ENCODE measurements at regions not wholly inside any gene's neighbourhood (a gene's known extent, or its start where the extent isn't known, plus 50 kb on each side); places are given as distances from the start of the nearest gene placed in this dataset.

DNA sequence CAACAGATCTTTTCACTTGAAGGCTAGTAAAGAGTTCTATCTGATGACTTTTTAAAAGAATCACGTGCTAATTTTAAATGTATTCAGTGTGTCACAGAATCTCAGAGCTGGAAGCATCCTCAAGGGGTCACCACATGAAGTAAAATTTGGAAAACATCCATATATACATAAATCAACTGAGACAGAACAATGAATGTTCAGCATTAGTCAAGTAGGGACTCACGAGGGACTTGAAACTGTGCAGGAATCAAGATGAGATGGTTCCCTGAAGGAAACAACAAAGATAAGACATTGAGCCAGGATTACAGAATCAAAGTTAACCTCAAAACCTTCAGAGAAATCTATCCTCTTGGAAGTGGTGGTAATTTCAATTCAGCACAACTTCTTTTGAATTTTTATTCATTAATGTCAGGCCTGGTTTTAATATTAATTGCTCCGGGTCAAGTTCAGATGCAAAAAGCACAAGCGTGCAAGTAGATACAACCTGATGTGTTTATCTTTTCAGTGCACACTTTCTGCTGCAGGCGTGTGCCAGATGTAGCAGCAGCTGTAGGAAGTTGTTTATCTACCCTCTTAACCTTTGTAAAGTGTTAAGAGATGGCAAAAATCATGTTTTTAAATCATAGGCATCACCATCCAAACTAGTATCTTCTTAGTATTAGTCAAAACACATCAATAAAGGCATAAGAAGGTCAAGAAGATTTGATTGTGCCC lies 87.7 kb upstream of the SRD5A3 start:
- DNase-seq (no peak), FAIRE-seq (no peak)
- 56 to 60% (median 58%) methylated on average over 5 of the region's 5 CpGs for WGBS, 3 donors
- no peaks in the 10 kb centered on the region for H3K27me3 ChIP-seq (ENCODE audit: control insufficient read depth in 3 of 3, insufficient read depth in 3 of 3, low read length in 3 of 3)
- H3K9me3 ChIP-seq (ENCODE audit: control insufficient read depth in 2 of 2, insufficient read depth in 1 of 2, low read depth in 1 of 2, low read length in 1 of 2) = peaks cover 0 to 2% of the 10 kb centered on the region in 2 donors
- no peaks in the 10 kb centered on the region for H3K4me1 ChIP-seq (ENCODE audit: control insufficient read depth in 3 of 3, insufficient read depth in 2 of 3, low read depth in 1 of 3, low read length in 2 of 3)
- H3K27ac ChIP-seq (ENCODE audit: low read depth in 1 of 3, low read length in 2 of 3) = no peak overlapping the region
- no peak overlapping the region for H3K4me3 ChIP-seq (ENCODE audit: low read depth in 1 of 3, low read length in 3 of 3)
- no peaks in the 10 kb centered on the region for H3K36me3 ChIP-seq (ENCODE audit: control insufficient read depth in 3 of 3, insufficient read depth in 2 of 3, low read depth in 1 of 3, low read length in 3 of 3)

DNA sequence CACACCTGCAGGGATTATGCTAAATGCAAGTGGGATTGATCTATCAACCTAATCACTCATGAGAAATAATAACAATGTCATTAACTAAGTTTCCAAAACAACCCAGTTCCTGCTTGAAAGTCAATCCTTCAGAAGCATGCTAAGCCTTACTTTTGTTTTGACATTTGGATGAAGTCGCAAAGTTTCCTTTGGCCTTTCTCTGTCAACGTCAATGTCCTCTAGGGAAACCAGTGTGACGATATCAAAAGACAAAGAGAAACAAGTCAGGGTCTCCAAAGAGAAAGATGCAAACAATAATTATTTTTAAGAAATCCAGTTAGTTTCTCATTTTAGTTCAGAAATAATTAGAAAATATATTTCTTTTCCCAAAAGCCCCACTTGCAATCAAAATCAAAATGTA lies 86.7 kb upstream of the SRD5A3 start:
- FAIRE-seq = no peak
- DNase-seq = no peak
- 58 to 72% (median 67%) methylated on average over 3 of the region's 3 CpGs for WGBS, 3 donors
- no peaks in the 10 kb centered on the region for H3K27me3 ChIP-seq (ENCODE audit: control insufficient read depth in 3 of 3, insufficient read depth in 3 of 3, low read length in 3 of 3)
- peaks cover 0 to 3% of the 10 kb centered on the region in 2 donors for H3K9me3 ChIP-seq (ENCODE audit: control insufficient read depth in 2 of 2, insufficient read depth in 1 of 2, low read depth in 1 of 2, low read length in 1 of 2)
- no peak overlapping the region for H3K4me3 ChIP-seq (ENCODE audit: low read depth in 1 of 3, low read length in 3 of 3)
- H3K27ac ChIP-seq (ENCODE audit: low read depth in 1 of 3, low read length in 2 of 3) = no peak overlapping the region
- no peaks in the 10 kb centered on the region for H3K4me1 ChIP-seq (ENCODE audit: control insufficient read depth in 3 of 3, insufficient read depth in 2 of 3, low read depth in 1 of 3, low read length in 2 of 3)
- H3K36me3 ChIP-seq (ENCODE audit: control insufficient read depth in 3 of 3, insufficient read depth in 2 of 3, low read depth in 1 of 3, low read length in 3 of 3) = no peaks in the 10 kb centered on the region

DNA sequence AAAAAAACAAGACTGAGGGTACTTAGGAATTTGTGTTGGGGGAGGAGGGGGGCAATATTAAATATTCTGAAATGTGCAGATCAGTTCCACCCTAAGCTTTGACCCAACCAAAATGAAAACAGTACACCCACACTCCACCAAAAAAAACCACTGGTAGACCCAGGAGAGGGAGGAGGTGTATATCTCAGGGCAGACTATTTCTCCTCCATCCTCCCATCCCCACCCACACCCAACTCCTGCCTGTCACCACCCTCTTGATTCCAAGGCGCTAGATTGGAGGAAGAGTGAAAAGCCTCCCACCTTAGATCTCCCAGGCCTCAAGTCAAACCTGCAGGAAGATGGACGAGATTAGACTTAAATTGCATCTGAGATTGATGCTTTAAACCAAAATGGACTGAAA lies 76.6 kb upstream of the SRD5A3 start:
- DNase-seq (no peak), FAIRE-seq (no peak)
- Histone ChIP-seq H3K4me3 (ENCODE audit: low read depth in 1 of 3, low read length in 3 of 3) (no peak overlapping the region), H3K27ac (ENCODE audit: low read depth in 1 of 3, low read length in 2 of 3) (no peak overlapping the region), H3K36me3 (ENCODE audit: control insufficient read depth in 3 of 3, insufficient read depth in 2 of 3, low read depth in 1 of 3, low read length in 3 of 3) (no peaks in the 10 kb centered on the region), H3K9me3 (ENCODE audit: control insufficient read depth in 2 of 2, insufficient read depth in 1 of 2, low read depth in 1 of 2, low read length in 1 of 2) (no peaks in the 10 kb centered on the region), H3K27me3 (ENCODE audit: control insufficient read depth in 3 of 3, insufficient read depth in 3 of 3, low read length in 3 of 3) (no peaks in the 10 kb centered on the region), H3K4me1 (ENCODE audit: control insufficient read depth in 3 of 3, insufficient read depth in 2 of 3, low read depth in 1 of 3, low read length in 2 of 3) (no peaks in the 10 kb centered on the region)
- 63 to 70% (median 68%) methylated on average over 2 of the region's 2 CpGs for WGBS, 3 donors

GRCh38 chr4:55269995-55270394 lies 76.0 kb upstream of the SRD5A3 start:
- Histone ChIP-seq H3K27ac (ENCODE audit: low read depth in 1 of 3, low read length in 2 of 3) (no peak overlapping the region), H3K27me3 (ENCODE audit: control insufficient read depth in 3 of 3, insufficient read depth in 3 of 3, low read length in 3 of 3) (no peaks in the 10 kb centered on the region), H3K36me3 (ENCODE audit: control insufficient read depth in 3 of 3, insufficient read depth in 2 of 3, low read depth in 1 of 3, low read length in 3 of 3) (no peaks in the 10 kb centered on the region), H3K4me1 (ENCODE audit: control insufficient read depth in 3 of 3, insufficient read depth in 2 of 3, low read depth in 1 of 3, low read length in 2 of 3) (no peaks in the 10 kb centered on the region), H3K9me3 (ENCODE audit: control insufficient read depth in 2 of 2, insufficient read depth in 1 of 2, low read depth in 1 of 2, low read length in 1 of 2) (no peaks in the 10 kb centered on the region), H3K4me3 (ENCODE audit: low read depth in 1 of 3, low read length in 3 of 3) (no peak overlapping the region)
- FAIRE-seq = no peak
- DNase-seq = no peak
- WGBS, 3 donors = 51 to 60% (median 52%) methylated on average over 4 of the region's 4 CpGs

- Histone ChIP-seq H3K27ac (ENCODE audit: low read depth in 1 of 3, low read length in 2 of 3) (no peak overlapping the region), H3K9me3 (ENCODE audit: control insufficient read depth in 2 of 2, insufficient read depth in 1 of 2, low read depth in 1 of 2, low read length in 1 of 2) (no peaks in the 10 kb centered on the region), H3K36me3 (ENCODE audit: control insufficient read depth in 3 of 3, insufficient read depth in 2 of 3, low read depth in 1 of 3, low read length in 3 of 3) (no peaks in the 10 kb centered on the region), H3K4me3 (ENCODE audit: low read depth in 1 of 3, low read length in 3 of 3) (no peak overlapping the region), H3K27me3 (ENCODE audit: control insufficient read depth in 3 of 3, insufficient read depth in 3 of 3, low read length in 3 of 3) (no peaks in the 10 kb centered on the region), H3K4me1 (ENCODE audit: control insufficient read depth in 3 of 3, insufficient read depth in 2 of 3, low read depth in 1 of 3, low read length in 2 of 3) (no peaks in the 10 kb centered on the region)
- FAIRE-seq = no peak
- WGBS, 3 donors = 54 to 75% (median 57%) methylated on average over 2 of the region's 2 CpGs
- DNase-seq = no peak
These were observed 75.6 kb upstream of the SRD5A3 start for GRCh38 chr4:55270481-55270880.

DNA sequence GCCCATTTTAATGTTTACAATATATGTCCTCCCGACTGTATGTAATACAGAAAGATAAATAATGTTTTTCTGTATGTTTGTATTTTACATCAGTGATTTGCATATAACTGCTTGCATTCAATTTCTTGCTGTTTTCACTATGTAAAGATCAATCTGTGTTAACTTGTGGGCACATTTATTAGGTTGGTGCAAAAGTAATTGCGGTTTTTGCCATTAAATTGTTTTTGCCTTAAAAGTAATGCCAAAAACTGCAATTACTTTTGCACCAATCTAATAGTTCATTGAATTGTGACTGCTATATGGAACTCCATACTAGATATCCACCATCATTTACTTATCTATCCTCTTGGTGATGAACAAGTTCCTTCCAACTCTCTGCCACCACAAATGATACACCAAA lies 73.9 kb upstream of the SRD5A3 start:
- no peak overlapping the region for H3K4me3 ChIP-seq (ENCODE audit: low read depth in 1 of 3, low read length in 3 of 3)
- WGBS, 3 donors = 59 to 74% (median 69%) methylated on average over 2 of the region's 2 CpGs
- H3K4me1 ChIP-seq (ENCODE audit: control insufficient read depth in 3 of 3, insufficient read depth in 2 of 3, low read depth in 1 of 3, low read length in 2 of 3) = no peaks in the 10 kb centered on the region
- FAIRE-seq (no peak), DNase-seq (no peak)
- no peak overlapping the region for H3K27ac ChIP-seq (ENCODE audit: low read depth in 1 of 3, low read length in 2 of 3)
- no peaks in the 10 kb centered on the region for H3K27me3 ChIP-seq (ENCODE audit: control insufficient read depth in 3 of 3, insufficient read depth in 3 of 3, low read length in 3 of 3)
- H3K36me3 ChIP-seq (ENCODE audit: control insufficient read depth in 3 of 3, insufficient read depth in 2 of 3, low read depth in 1 of 3, low read length in 3 of 3) = no peaks in the 10 kb centered on the region
- H3K9me3 ChIP-seq (ENCODE audit: control insufficient read depth in 2 of 2, insufficient read depth in 1 of 2, low read depth in 1 of 2, low read length in 1 of 2) = no peaks in the 10 kb centered on the region

- no peak for FAIRE-seq
- no peak for DNase-seq
- Histone ChIP-seq H3K4me3 (ENCODE audit: low read depth in 1 of 3, low read length in 3 of 3) (no peak overlapping the region), H3K36me3 (ENCODE audit: control insufficient read depth in 3 of 3, insufficient read depth in 2 of 3, low read depth in 1 of 3, low read length in 3 of 3) (no peaks in the 10 kb centered on the region), H3K27ac (ENCODE audit: low read depth in 1 of 3, low read length in 2 of 3) (no peak overlapping the region), H3K9me3 (ENCODE audit: control insufficient read depth in 2 of 2, insufficient read depth in 1 of 2, low read depth in 1 of 2, low read length in 1 of 2) (no peaks in the 10 kb centered on the region), H3K27me3 (ENCODE audit: control insufficient read depth in 3 of 3, insufficient read depth in 3 of 3, low read length in 3 of 3) (no peaks in the 10 kb centered on the region), H3K4me1 (ENCODE audit: control insufficient read depth in 3 of 3, insufficient read depth in 2 of 3, low read depth in 1 of 3, low read length in 2 of 3) (no peaks in the 10 kb centered on the region)
- 84 to 87% (median 85%) methylated on average over 8 of the region's 8 CpGs for WGBS, 3 donors
These were observed 73.5 kb upstream of the SRD5A3 start for GRCh38 chr4:55272589-55272988.

GRCh38 chr4:55277011-55277410 lies 69.0 kb upstream of the SRD5A3 start:
- Histone ChIP-seq H3K4me3 (ENCODE audit: low read depth in 1 of 3, low read length in 3 of 3) (no peak overlapping the region), H3K27ac (ENCODE audit: low read depth in 1 of 3, low read length in 2 of 3) (no peak overlapping the region), H3K36me3 (ENCODE audit: control insufficient read depth in 3 of 3, insufficient read depth in 2 of 3, low read depth in 1 of 3, low read length in 3 of 3) (no peaks in the 10 kb centered on the region), H3K27me3 (ENCODE audit: control insufficient read depth in 3 of 3, insufficient read depth in 3 of 3, low read length in 3 of 3) (no peaks in the 10 kb centered on the region), H3K9me3 (ENCODE audit: control insufficient read depth in 2 of 2, insufficient read depth in 1 of 2, low read depth in 1 of 2, low read length in 1 of 2) (peaks cover 0 to 5% of the 10 kb centered on the region in 2 donors), H3K4me1 (ENCODE audit: control insufficient read depth in 3 of 3, insufficient read depth in 2 of 3, low read depth in 1 of 3, low read length in 2 of 3) (no peaks in the 10 kb centered on the region)
- WGBS, 3 donors = 93 to 97% (median 96%) methylated on average over 2 of the region's 2 CpGs
- no peak for DNase-seq
- no peak for FAIRE-seq

DNA sequence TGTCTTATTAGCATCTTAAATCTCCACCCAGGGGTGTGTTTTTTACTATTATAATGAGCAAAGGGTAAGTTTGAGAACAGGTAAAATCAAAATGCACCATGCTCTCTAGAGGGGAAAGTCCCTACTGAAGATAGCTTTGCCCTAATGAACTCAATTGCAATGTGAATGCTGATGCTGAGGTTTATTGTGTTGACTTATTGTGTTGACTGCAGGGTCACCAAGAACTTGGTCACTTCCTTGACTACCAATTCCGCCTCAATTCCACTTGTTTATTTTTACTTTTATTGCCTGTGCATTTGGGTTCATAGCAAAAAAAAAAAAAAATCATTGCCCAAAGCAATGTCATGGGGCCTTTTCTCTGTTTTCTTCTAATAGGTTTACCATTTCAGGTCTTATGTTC lies 67.7 kb upstream of the SRD5A3 start:
- no peak overlapping the region for H3K27ac ChIP-seq (ENCODE audit: low read depth in 1 of 3, low read length in 2 of 3)
- H3K27me3 ChIP-seq (ENCODE audit: control insufficient read depth in 3 of 3, insufficient read depth in 3 of 3, low read length in 3 of 3) = no peaks in the 10 kb centered on the region
- FAIRE-seq (no peak), DNase-seq (no peak)
- H3K9me3 ChIP-seq (ENCODE audit: control insufficient read depth in 2 of 2, insufficient read depth in 1 of 2, low read depth in 1 of 2, low read length in 1 of 2) = peaks cover 0 to 7% of the 10 kb centered on the region in 2 donors
- no peaks in the 10 kb centered on the region for H3K36me3 ChIP-seq (ENCODE audit: control insufficient read depth in 3 of 3, insufficient read depth in 2 of 3, low read depth in 1 of 3, low read length in 3 of 3)
- H3K4me3 ChIP-seq (ENCODE audit: low read depth in 1 of 3, low read length in 3 of 3) = no peak overlapping the region
- no peaks in the 10 kb centered on the region for H3K4me1 ChIP-seq (ENCODE audit: control insufficient read depth in 3 of 3, insufficient read depth in 2 of 3, low read depth in 1 of 3, low read length in 2 of 3)
- 38 to 61% (median 38%) methylated on average over 1 of the region's 1 CpG for WGBS, 3 donors

All from small intestine (tissue), 7 donors.